Astrocyte (in vitro differentiated cells and primary cell): ENCODE measurements at regions not wholly inside any gene's neighbourhood (a gene's known extent, or its start where the extent isn't known, plus 50 kb on each side); places are given as distances from the start of the nearest gene placed in this dataset.

ENCODE experiments used
- EZH2 ChIP-seq: IDR thresholded peaks from 2 replicates; pipeline ENCODE4 v1.6.1; 2012; ENCODE audit warnings: mild to moderate bottlenecking, low read length, inconsistent platforms; ENCODE audit not compliant: insufficient read depth
- TF ChIP-seq, protein P1 (sequence below): IDR thresholded peaks from 2 replicates; pipeline ENCODE4 v1.5.1; 2011; ENCODE audit warnings: low read depth, mild to moderate bottlenecking, inconsistent platforms, low read length, moderate library complexity; ENCODE audit not compliant: insufficient read depth

GRCh38 chr6:122078481-122078880, 321.0 kb upstream of the HSF2 start:
- TF ChIP-seq, protein P1, sequence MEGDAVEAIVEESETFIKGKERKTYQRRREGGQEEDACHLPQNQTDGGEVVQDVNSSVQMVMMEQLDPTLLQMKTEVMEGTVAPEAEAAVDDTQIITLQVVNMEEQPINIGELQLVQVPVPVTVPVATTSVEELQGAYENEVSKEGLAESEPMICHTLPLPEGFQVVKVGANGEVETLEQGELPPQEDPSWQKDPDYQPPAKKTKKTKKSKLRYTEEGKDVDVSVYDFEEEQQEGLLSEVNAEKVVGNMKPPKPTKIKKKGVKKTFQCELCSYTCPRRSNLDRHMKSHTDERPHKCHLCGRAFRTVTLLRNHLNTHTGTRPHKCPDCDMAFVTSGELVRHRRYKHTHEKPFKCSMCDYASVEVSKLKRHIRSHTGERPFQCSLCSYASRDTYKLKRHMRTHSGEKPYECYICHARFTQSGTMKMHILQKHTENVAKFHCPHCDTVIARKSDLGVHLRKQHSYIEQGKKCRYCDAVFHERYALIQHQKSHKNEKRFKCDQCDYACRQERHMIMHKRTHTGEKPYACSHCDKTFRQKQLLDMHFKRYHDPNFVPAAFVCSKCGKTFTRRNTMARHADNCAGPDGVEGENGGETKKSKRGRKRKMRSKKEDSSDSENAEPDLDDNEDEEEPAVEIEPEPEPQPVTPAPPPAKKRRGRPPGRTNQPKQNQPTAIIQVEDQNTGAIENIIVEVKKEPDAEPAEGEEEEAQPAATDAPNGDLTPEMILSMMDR: no peak
- no peak for TF ChIP-seq EZH2
